HTR-8/SVneo (cell line): ENCODE measurements at regions not wholly inside any gene's neighbourhood (a gene's known extent, or its start where the extent isn't known, plus 50 kb on each side); places are given as distances from the start of the nearest gene placed in this dataset.

ENCODE experiments used
- DNase-seq: peaks from one replicate; pipeline ENCODE4 v3.0.0; 2011; ENCODE audit warnings: low spot score, mixed read lengths; ENCODE audit not compliant: insufficient read length
- FAIRE-seq: peaks from 2 replicates; lab custom pipeline; 2011; peaks lifted over from hg19 to GRCh38; lab: Jason Lieb, UNC

GRCh38 chr14:97452314-97452713 lies 655.1 kb downstream of the VRK1 start:
- FAIRE-seq (no peak), DNase-seq (no peak)

GRCh38 chr14:97453991-97454390 lies 656.8 kb downstream of the VRK1 start:
- FAIRE-seq = no peak
- no peak for DNase-seq

GRCh38 chr14:97456462-97456861 lies 659.3 kb downstream of the VRK1 start:
- DNase-seq = no peak
- FAIRE-seq = no peak

DNA sequence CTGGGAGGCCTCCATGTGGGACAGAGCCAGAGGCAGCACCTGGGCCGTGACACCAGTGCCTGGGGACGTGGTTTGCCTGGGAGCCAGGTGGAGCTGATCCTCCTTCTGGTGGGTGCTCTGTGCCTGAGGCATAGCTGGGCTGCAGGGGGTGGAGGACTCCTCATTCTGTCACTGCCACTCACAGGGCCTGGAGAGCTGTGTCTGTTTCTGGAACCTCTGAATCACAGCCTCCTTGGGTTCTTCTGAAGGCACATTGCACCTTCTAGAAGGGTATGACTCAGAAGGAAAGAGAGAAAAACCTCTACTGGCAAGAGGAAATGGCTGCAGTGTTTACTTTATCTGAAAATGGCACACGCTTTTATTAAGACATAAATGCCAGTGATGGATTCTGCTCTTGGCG lies 659.8 kb downstream of the VRK1 start:
- FAIRE-seq (no peak), DNase-seq (no peak)

DNA sequence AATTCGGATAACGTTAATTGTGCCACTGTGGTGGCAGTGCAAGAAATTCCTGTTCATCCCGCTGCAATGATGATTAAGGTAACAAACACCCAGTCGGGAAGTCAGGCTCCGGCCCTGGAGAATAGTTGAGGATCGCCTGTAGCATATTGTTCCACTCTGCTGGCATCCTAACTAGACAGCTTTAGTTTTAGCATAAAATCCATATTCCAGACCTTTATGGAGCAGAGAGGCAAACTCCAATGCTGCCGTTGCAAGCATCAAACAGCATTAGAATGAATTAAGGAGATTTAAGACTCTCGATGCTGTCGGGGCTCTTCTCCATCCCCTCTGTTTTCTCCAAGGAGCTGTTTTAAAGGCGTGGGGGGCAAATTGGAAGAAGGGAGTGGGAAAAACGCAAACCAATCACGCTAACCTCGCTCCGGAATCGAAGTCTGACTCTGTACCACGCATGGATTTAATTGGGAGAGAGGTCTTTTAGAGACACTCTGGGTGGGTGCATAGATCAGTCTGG lies 660.4 kb downstream of the VRK1 start:
- FAIRE-seq (no peak), DNase-seq (no peak)

DNA sequence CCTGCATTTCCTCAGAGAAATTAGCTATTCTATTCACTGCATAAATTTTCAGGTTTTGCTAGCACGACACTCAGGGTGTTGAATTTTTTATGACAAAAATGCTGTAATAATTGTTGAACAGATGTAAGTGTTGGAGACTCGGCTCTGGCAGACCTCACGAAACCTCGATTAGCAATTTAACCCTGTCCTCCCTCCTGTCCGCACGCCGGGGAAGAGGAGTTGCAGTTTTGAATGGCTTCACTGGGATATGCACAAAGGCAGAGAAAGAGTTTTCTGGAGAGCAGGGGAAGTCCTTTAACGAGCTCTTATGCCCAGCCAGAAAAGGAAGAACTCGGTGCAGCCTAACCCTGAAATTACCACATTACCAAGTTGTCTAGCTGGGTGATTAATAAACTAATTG lies 661.1 kb downstream of the VRK1 start:
- FAIRE-seq = no peak
- no peak for DNase-seq

DNA sequence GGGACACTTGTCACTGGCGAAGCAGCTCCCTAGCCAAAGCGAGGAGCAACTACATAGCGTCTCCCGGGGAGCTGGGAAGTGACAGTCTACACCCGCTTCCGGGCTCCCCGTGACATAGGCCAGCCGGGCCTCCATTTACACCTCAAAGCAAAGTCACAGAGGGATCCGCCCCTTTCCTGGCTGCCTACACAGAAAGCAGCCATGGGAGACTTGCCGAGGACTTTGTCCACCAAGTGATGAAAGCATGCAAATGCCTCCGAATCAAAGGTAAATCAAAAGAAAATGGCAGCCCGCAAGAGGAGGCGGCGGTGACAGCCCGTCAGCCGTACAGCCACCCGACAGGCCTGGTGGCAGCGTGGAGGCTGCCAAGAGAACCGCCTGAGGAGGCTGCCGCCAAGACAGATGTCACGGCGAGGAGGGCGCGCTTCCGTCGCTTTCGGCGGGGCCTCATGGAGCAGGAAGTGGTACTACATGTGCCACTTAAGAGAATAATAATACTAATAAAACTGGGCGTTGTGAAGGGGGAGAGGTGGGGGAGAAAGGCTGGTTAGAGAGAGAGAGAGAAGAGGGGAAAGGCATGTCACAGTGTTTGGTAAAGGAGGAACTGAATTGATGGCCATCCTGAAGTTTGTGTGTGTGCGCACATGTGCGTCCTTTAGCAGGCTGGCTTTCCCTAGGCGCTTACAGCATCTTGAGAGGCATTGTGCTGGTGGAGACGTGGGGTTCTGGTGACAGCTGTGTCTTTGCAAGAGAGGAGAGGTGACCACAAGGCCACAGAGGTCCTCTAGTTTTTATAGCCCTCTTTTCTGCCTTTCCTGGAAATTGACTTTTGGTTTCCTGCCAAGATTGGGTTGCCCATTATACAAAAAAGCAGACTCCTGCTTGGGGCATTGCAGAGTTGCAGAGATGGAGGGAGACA lies 661.7 kb downstream of the VRK1 start:
- DNase-seq = no peak
- no peak for FAIRE-seq

DNA sequence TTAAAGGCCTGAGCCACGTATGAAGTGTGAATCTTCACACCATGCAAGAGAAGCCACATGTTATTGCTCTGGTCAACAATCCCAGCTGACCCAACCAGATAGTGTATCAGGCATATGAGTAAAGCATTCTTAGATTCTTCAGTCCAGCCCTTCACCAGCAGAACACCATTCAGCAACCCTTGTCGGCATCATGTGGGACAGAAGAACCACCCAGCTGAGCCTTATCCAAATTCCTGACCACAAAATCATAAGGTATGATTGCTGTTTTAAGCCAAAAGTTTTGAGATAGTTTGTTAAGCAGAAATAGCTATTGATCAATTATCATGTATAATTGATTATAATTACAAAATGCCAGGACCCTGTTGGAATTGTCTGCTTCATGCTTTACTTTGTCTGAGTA lies 664.9 kb downstream of the VRK1 start:
- FAIRE-seq (no peak), DNase-seq (no peak)

DNA sequence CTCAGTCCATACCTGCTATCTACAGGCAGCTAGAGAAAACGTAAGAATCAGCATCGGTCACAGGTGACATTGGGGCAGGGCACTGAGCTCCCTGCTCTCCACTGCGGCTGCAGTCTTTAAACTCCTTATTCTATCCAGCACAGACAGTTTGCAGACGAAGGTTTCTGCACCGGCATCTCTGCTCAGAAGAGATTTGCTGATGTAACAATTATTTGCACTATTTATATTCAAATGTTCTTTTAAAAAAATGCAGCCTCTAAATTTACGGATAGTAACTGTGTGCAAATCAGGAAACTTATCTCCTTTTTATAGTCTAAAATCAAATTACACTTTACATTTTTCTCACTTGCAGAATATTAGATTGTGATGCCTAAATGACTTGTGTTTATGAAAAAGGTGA lies 671.0 kb downstream of the VRK1 start:
- DNase-seq (no peak), FAIRE-seq (no peak)

DNA sequence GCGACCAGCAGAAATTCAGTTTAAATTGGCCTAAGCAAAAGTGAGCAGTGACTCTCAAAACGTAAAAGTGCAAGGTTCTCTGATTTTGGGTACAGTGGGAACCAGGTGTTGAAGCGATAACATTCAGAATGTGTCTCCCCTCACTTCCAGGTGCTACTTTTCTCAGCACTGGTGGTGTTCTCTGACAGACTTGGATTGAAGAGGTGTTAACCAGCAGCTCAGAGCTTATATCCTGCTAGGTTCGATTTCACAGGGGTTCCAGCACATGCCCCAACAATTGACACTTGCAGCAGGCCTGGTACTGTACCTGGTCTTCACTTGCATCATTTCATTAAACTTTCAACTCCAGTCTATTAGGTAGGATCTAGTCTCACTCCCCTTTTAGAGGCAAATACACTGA lies 680.2 kb downstream of the VRK1 start:
- no peak for FAIRE-seq

GRCh38 chr14:97485201-97485600 lies 688.0 kb downstream of the VRK1 start:
- DNase-seq = no peak
- FAIRE-seq = no peak

More for the DNA sequence above, 680.2 kb downstream of the VRK1 start:
- DNase-seq = no peak

- FAIRE-seq (no peak), DNase-seq (no peak)
These were observed 689.5 kb downstream of the VRK1 start for GRCh38 chr14:97486601-97487120.

GRCh38 chr14:97489750-97490149 lies 692.6 kb downstream of the VRK1 start:
- DNase-seq (no peak), FAIRE-seq (no peak)

GRCh38 chr14:97490521-97491070 lies 693.4 kb downstream of the VRK1 start:
- DNase-seq (no peak), FAIRE-seq (no peak)

GRCh38 chr14:97491697-97492096 lies 694.5 kb downstream of the VRK1 start:
- FAIRE-seq (no peak), DNase-seq (no peak)

- DNase-seq (no peak), FAIRE-seq (no peak)
These were observed 702.8 kb downstream of the VRK1 start for GRCh38 chr14:97499790-97500481.

- no peak for DNase-seq
- no peak for FAIRE-seq
These were observed 709.4 kb downstream of the VRK1 start for GRCh38 chr14:97506626-97507025.

GRCh38 chr14:97513891-97514290 lies 716.7 kb downstream of the VRK1 start:
- no peak for FAIRE-seq
- DNase-seq = no peak

GRCh38 chr14:97517566-97518234 lies 720.5 kb downstream of the VRK1 start:
- FAIRE-seq (no peak), DNase-seq (no peak)

GRCh38 chr14:97523936-97524335 lies 726.8 kb downstream of the VRK1 start:
- no peak for FAIRE-seq
- DNase-seq = no peak
